Suprapubic skin (tissue), 3 donors: ENCODE measurements at regions not wholly inside any gene's neighbourhood (a gene's known extent, or its start where the extent isn't known, plus 50 kb on each side); places are given as distances from the start of the nearest gene placed in this dataset.

Experiments used
- CTCF ChIP-seq, 2 donors: fragments of 200-600 bp in 1 of 2; fragments of 450-650 bp in 1 of 2; sonication (generic) in 1 of 2; IDR thresholded peaks; one replicate each; pipeline ENCODE4 v1.5.1; 2016 to 2019; ENCODE audit warnings: antibody characterized with exemption in 2 of 2, mild to moderate bottlenecking in 1 of 2, moderate library complexity in 1 of 2
- EP300 ChIP-seq: sonication (generic); formaldehyde crosslinking; IDR thresholded peaks from one replicate; pipeline ENCODE4 v1.6.1; 2017; ENCODE audit warnings: antibody characterized with exemption
- POLR2A ChIP-seq, 2 donors: fragments of 450-650 bp; IDR thresholded peaks; one replicate each; pipeline ENCODE4 v1.6.1; 2017; ENCODE audit warnings: antibody characterized with exemption in 2 of 2, mild to moderate bottlenecking in 2 of 2, moderate library complexity in 2 of 2

GRCh38 chr18:6498289-6498856 is 83.7 kb upstream of the L3MBTL4 start:
- TF ChIP-seq CTCF (IDR thresholded peaks at IDR 0.05): no peak
- TF ChIP-seq POLR2A (IDR thresholded peaks at IDR 0.05): no peak
- TF ChIP-seq EP300: no peak
